ENCODE measurements at regions not wholly inside any gene's neighbourhood (a gene's known extent, or its start where the extent isn't known, plus 50 kb on each side); places are given as distances from the start of the nearest gene placed in this dataset.

DNA sequence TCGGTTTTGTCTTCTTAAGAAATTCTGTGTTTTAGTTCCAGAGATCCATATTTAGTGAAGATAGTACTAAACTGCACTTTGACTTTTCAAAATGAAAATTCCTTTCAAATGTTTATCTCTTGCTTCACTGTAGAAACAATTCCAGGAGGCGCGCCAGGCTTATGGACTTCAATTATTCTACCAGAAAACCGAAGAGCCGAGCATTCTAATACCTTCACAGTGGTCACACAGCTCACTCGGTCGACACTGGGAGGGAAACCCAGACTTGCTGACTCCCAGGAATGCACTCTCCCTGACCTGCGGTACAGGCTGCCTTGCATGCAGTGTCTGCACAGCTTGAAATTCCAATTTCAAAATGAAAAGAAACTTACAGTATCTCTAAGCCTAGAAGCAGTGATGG is 119.9 kb upstream of the PIEZO2 start:
- Histone ChIP-seq H3K9me3 (peaks cover 0 to 1% (median 0%) of the 10 kb centered on the region in 4 donors), H3K27me3 (no peaks in the 10 kb centered on the region), H3K36me3 (no peaks in the 10 kb centered on the region), H3K4me1 (peaks cover 0 to 27% (median 3%) of the 10 kb centered on the region in 4 donors), H3K4me3 (no peak overlapping the region), H3K27ac (peak overlapping the region in 1 of 4 donors; percentile 53)
- TF ChIP-seq CTCF (IDR thresholded peaks at IDR 0.05) (no peak), POLR2A (IDR thresholded peaks at IDR 0.05) (no peak), EP300 (IDR thresholded peaks at IDR 0.05) (no peak)
- DNase-seq (ENCODE audit: low spot score in 2 of 2), result peak in 1 of 2 donors; percentile 16
- 40 to 44% methylated on average over 8 of the region's 8 CpGs for WGBS, 2 donors

DNA sequence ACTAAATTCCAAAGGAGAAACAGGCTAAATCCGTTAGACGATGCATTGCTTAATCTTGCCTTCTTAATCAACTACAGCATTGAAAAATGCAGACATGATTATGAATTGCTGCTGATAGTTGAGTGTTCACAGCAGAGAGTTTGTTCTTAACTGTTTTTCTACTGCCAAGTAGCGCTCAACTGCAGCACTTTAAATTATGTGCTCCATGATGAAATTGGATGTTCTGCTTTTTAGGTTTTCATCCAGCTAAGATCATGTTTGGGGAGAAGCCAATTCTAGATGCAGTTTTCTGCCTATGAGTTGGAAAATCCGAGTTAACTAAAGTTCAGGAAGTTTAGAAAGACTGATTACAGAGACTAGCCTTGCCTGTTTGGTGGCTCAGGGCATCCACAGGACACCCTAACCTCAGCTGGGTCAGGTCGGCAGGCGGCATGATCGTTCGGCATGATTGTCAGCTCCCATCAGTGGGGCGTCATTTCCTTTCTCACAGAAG is 119.4 kb upstream of the PIEZO2 start:
- peaks cover 0 to 27% (median 3%) of the 10 kb centered on the region in 4 donors for H3K4me1 ChIP-seq
- TF ChIP-seq EP300 (IDR thresholded peaks at IDR 0.05) (peak in 1 of 2 donors; percentile 34), POLR2A (IDR thresholded peaks at IDR 0.05) (no peak), CTCF (IDR thresholded peaks at IDR 0.05) (no peak)
- DNase-seq (ENCODE audit: low spot score in 2 of 2), result peak in 1 of 2 donors; percentile 12
- H3K4me3 ChIP-seq, result no peak overlapping the region
- WGBS, 2 donors, result 20 to 22% methylated on average over 9 of the region's 9 CpGs
- peaks cover 0 to 6% (median 0%) of the 10 kb centered on the region in 4 donors for H3K9me3 ChIP-seq
- H3K36me3 ChIP-seq, result no peaks in the 10 kb centered on the region
- peak overlapping the region in 1 of 4 donors; percentile 53 for H3K27ac ChIP-seq
- no peaks in the 10 kb centered on the region for H3K27me3 ChIP-seq

DNA sequence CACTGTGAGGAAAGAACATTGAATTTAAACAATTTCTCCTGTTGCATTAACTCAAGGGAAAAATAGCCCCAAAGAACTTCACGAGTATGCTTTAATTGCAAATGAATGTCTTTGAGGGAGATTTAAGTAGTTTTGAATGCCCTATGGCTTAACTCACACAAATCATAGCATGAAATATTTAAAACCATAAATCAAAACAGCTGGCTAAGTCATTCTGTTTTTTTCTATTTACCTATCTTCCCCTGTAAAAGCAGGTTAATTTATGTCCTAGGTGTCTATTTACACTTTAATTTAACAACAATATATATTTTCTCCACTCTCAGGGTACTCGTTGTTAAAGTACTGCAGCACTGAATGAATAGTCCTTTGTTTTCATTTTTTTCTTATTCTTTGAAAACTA is 118.8 kb upstream of the PIEZO2 start:
- Histone ChIP-seq H3K36me3 (no peaks in the 10 kb centered on the region), H3K27ac (no peak overlapping the region), H3K27me3 (no peaks in the 10 kb centered on the region), H3K9me3 (peaks cover 0 to 11% (median 0%) of the 10 kb centered on the region in 4 donors), H3K4me3 (no peak overlapping the region), H3K4me1 (peaks cover 0 to 27% (median 3%) of the 10 kb centered on the region in 4 donors)
- no peak for DNase-seq (ENCODE audit: low spot score in 2 of 2)
- WGBS, 2 donors, result 24 to 34% methylated on average over 2 of the region's 2 CpGs
- TF ChIP-seq CTCF (IDR thresholded peaks at IDR 0.05) (no peak), EP300 (IDR thresholded peaks at IDR 0.05) (no peak), POLR2A (IDR thresholded peaks at IDR 0.05) (no peak)

- H3K27me3 ChIP-seq, result no peaks in the 10 kb centered on the region
- no peak for DNase-seq (ENCODE audit: low spot score in 2 of 2)
- no peaks in the 10 kb centered on the region for H3K36me3 ChIP-seq
- no peak overlapping the region for H3K4me3 ChIP-seq
- H3K9me3 ChIP-seq, result peaks cover 0 to 11% (median 0%) of the 10 kb centered on the region in 4 donors
- WGBS, 2 donors, result 73 to 76% methylated on average over 10 of the region's 10 CpGs
- H3K4me1 ChIP-seq, result peaks cover 0 to 27% (median 3%) of the 10 kb centered on the region in 4 donors
- no peak overlapping the region for H3K27ac ChIP-seq
- TF ChIP-seq EP300 (IDR thresholded peaks at IDR 0.05) (no peak), CTCF (IDR thresholded peaks at IDR 0.05) (no peak), POLR2A (IDR thresholded peaks at IDR 0.05) (no peak)
These were observed 117.6 kb upstream of the PIEZO2 start for GRCh38 chr18:11266781-11267480.

- TF ChIP-seq CTCF (IDR thresholded peaks at IDR 0.05) (no peak), EP300 (IDR thresholded peaks at IDR 0.05) (no peak), POLR2A (IDR thresholded peaks at IDR 0.05) (no peak)
- Histone ChIP-seq H3K27me3 (no peaks in the 10 kb centered on the region), H3K4me3 (no peak overlapping the region), H3K27ac (no peak overlapping the region), H3K36me3 (no peaks in the 10 kb centered on the region), H3K4me1 (peaks cover 0 to 16% (median 0%) of the 10 kb centered on the region in 4 donors), H3K9me3 (peaks cover 0 to 11% (median 0%) of the 10 kb centered on the region in 4 donors)
- WGBS, 2 donors, result 68 to 72% methylated on average over 2 of the region's 2 CpGs
- no peak for DNase-seq (ENCODE audit: low spot score in 2 of 2)
These were observed 112.1 kb upstream of the PIEZO2 start for GRCh38 chr18:11261486-11261885.
